NCI-H82 (cell line): ENCODE measurements at regions not wholly inside any gene's neighbourhood (a gene's known extent, or its start where the extent isn't known, plus 50 kb on each side); places are given as distances from the start of the nearest gene placed in this dataset.

Experiments used
- DNase-seq: peaks from one replicate; lab custom pipeline; 2025; lab: John Stamatoyannopoulos, UW

DNA sequence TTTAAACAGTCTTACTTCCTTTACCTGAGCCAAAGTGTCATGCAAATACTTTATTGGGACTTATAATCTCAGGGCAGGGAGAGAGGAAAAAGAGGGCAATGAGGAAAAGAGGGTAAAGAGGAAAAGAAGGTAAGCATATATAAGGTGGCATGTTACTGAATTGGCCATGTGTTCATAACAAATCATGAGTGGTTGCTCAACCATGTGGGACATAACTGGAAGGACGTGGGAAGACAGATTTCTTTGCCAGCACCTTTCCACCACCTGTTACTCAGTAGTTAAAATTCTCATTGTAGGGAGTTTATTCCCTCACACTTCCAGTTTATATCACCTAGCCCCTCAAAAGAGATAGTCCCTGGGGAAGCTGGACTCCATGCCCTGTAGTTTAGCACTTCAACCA, 54.7 kb upstream of the TPRG1 start:
- DNase-seq: no peak

DNA sequence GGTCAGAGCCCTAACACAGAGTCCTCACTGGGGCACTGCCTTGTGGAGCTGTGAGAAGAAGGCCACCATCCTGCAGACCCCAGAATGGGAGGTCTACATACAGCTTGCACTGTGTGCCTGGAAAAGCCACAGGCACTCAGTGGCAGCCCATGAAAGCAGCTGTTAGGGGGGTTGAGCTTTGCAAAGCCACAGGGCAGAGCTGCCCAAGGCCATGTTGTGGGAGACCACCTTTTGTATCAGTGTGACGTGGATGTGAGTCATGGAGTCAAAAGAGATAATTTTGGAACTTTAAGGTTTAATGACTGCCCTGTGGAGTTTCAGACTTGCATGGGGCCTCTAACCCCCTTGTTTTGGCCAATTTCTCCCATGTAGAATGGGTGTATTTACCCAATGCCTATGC, 52.9 kb upstream of the TPRG1 start:
- no peak for DNase-seq

DNA sequence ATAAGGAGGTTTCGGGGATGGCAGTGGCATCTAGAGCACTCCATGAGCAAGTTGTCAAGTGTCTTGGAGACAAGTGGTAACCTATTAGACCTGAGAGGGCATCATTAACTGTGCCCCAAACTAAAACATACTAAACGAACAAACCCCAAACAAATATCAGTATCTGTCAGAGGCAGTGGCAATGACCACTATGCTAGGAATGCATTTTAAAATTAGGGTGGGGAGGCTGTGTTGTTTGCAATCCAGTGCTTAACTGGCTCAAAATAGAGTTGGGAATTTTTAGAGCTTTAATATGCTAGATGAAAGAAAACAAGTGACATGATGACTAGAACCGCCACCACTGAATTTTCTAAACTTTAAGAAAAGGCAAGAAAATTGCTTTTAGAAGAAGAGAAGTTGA, 51.8 kb upstream of the TPRG1 start:
- DNase-seq: no peak

DNA sequence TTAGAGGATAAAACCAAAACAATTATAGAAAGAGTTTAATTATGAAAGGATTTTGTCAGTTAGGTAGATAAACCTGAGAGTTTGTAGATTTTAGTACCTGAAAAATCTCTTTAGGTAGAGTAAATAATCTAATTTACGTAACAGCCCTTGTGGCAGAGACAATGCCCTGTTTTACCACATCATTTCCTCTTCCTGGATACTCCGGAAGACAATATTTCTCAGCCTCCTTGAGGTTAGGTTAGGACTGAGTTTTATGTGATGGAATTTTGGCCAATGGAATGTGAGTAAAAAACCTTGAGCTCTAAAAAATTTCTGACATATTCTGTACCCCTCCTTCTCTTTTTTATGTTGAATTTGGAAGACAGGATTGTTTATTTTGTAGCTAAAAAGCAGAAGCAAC, 50.7 kb upstream of the TPRG1 start:
- no peak for DNase-seq
